A549 (cell line): ENCODE measurements at regions not wholly inside any gene's neighbourhood (a gene's known extent, or its start where the extent isn't known, plus 50 kb on each side); places are given as distances from the start of the nearest gene placed in this dataset.
A peak's percentile ranks its signal among the peaks of the same experiment; 100 is the strongest.

ENCODE experiments used
- ATAC-seq, 2 experiments: fragments of 200-7000 bp in 1 of 2; fragments of >200 bp in 1 of 2; cut with Nextera tagmentation in 1 of 2; cut with Tn5 transposase in 1 of 2; 3 replicates each; pipeline versions ENCODE4 v1.8.0 to v1.9.1; 2018 to 2020; ENCODE audit warnings: mild to moderate bottlenecking in 1 of 2, moderate library complexity in 1 of 2
- CTCF ChIA-PET: fragments of 300-600 bp; sonication (Branson Sonifier 250); formaldehyde crosslinking; extraction: SDS; loops from one replicate; lab custom pipeline; 2021; ENCODE audit warnings: antibody characterized with exemption, inconsistent platforms; lab: Yijun Ruan, JAX
- POLR2A ChIA-PET: fragments of 350-600 bp; formaldehyde crosslinking; extraction: SDS; loops from one replicate; lab custom pipeline; 2021; ENCODE audit warnings: antibody characterized with exemption, inconsistent platforms; lab: Yijun Ruan, JAX
- DNase-seq, 2 experiments: peaks; one replicate each; pipeline versions ENCODE4 v3.0.0 to v3.0.0-alpha.2; 2011 to 2016; ENCODE audit warnings: low read depth in 1 of 2, low spot score in 1 of 2
- FAIRE-seq: peaks from 2 replicates; lab custom pipeline; 2011; peaks lifted over from hg19 to GRCh38; lab: Jason Lieb, UNC
- H3K27ac ChIP-seq, 2 experiments: fragments of >200 bp; sonication (Bioruptor Twin); formaldehyde crosslinking; 3 replicates each; pipeline ENCODE4 v1.5.1; 2016 to 2017
- H3K4me1 ChIP-seq: fragments of >200 bp; sonication (Bioruptor Twin); formaldehyde crosslinking; 3 replicates; pipeline ENCODE4 v1.6.1; 2016
- H3K4me2 ChIP-seq: fragments of >200 bp; sonication (Bioruptor Twin); formaldehyde crosslinking; 3 replicates; pipeline ENCODE4 v1.6.1; 2016
- H3K4me3 ChIP-seq: fragments of >200 bp; sonication (Bioruptor Twin); formaldehyde crosslinking; 3 replicates; pipeline ENCODE4 v1.5.1; 2016
- H3K9me3 ChIP-seq: fragments of >200 bp; sonication (Bioruptor Twin); formaldehyde crosslinking; 3 replicates; pipeline ENCODE4 v1.6.1; 2016
- CBX8 ChIP-seq: fragments of 200-600 bp; sonication (generic); IDR thresholded peaks from 2 replicates; pipeline ENCODE4 v1.6.1; 2016
- EHMT2 ChIP-seq: fragments of 200-600 bp; sonication (generic); IDR thresholded peaks from 2 replicates; pipeline ENCODE4 v1.6.1; 2016; ENCODE audit warnings: antibody characterized with exemption, low read depth, mild to moderate bottlenecking, moderate library complexity
- ESRRA ChIP-seq: fragments of 150-350 bp; IDR thresholded peaks from 2 replicates; pipeline ENCODE4 v1.6.1; 2014; ENCODE audit warnings: mild to moderate bottlenecking, low read length, borderline replicate concordance
- FOSB ChIP-seq: fragments of 250-450 bp; sonication (Bioruptor Pico); IDR thresholded peaks from 2 replicates; pipeline ENCODE4 v1.5.0; 2020; ENCODE audit warnings: mild to moderate bottlenecking, moderate library complexity
- FOSL2 ChIP-seq, 2 experiments: fragments of 450-650 bp in 1 of 2; fragments of >200 bp in 1 of 2; sonication (Bioruptor Twin) in 1 of 2; formaldehyde crosslinking; IDR thresholded peaks; 2 replicates each; pipeline versions ENCODE4 v1.5.0 to v1.6.1; 2016 to 2020; ENCODE audit warnings: mild to moderate bottlenecking in 1 of 2, moderate library complexity in 1 of 2
- GATA3 ChIP-seq: IDR thresholded peaks from 2 replicates; pipeline ENCODE4 v1.6.1; 2012; ENCODE audit warnings: borderline replicate concordance
- HDAC2 ChIP-seq: fragments of 200-600 bp; sonication (generic); IDR thresholded peaks from 2 replicates; pipeline ENCODE4 v1.6.1; 2016
- HOXA7 ChIP-seq: fragments of 250-450 bp; sonication (Bioruptor Pico); IDR thresholded peaks from 2 replicates; pipeline ENCODE4 v1.5.0; 2020; ENCODE audit warnings: mild to moderate bottlenecking, moderate library complexity
- HOXB5 ChIP-seq: fragments of 250-450 bp; sonication (Bioruptor Pico); IDR thresholded peaks from 2 replicates; pipeline ENCODE4 v1.5.0; 2020; ENCODE audit warnings: mild to moderate bottlenecking, moderate library complexity
- JUN ChIP-seq, 2 experiments: fragments of >200 bp; sonication (Bioruptor Twin); formaldehyde crosslinking; IDR thresholded peaks; 2 replicates in 1 of 2; 3 replicates in 1 of 2; pipeline ENCODE4 v1.6.1; 2016 to 2017
- JUNB ChIP-seq: fragments of >200 bp; sonication (Bioruptor Twin); formaldehyde crosslinking; IDR thresholded peaks from 2 replicates; pipeline ENCODE4 v1.6.1; 2016
- KDM1A ChIP-seq: fragments of 200-600 bp; sonication (generic); IDR thresholded peaks from 2 replicates; pipeline ENCODE4 v1.6.1; 2016; ENCODE audit warnings: low read depth, mild to moderate bottlenecking
- KDM5A ChIP-seq: fragments of 200-600 bp; sonication (generic); IDR thresholded peaks from 2 replicates; pipeline ENCODE4 v1.6.1; 2016; ENCODE audit warnings: antibody characterized with exemption, mild to moderate bottlenecking
- MAZ ChIP-seq: fragments of 150-350 bp; IDR thresholded peaks from 2 replicates; pipeline ENCODE4 v1.6.1; 2014; ENCODE audit warnings: antibody characterized with exemption, low read depth, low read length, borderline replicate concordance
- NFE2L2 ChIP-seq: fragments of 150-350 bp; conservative IDR thresholded peaks from 2 replicates; pipeline ENCODE4 v1.6.1; 2014; ENCODE audit warnings: low read length
- NR3C1 ChIP-seq: fragments of >200 bp; sonication (Bioruptor Twin); formaldehyde crosslinking; IDR thresholded peaks from 3 replicates; pipeline ENCODE4 v1.6.1; 2017
- RCOR1 ChIP-seq: fragments of 150-350 bp; IDR thresholded peaks from 2 replicates; pipeline ENCODE4 v1.6.1; 2014; ENCODE audit warnings: antibody characterized with exemption, low read length, low read depth
- TFCP2L1 ChIP-seq: fragments of 250-450 bp; sonication (Bioruptor Pico); IDR thresholded peaks from 2 replicates; pipeline ENCODE4 v1.5.0; 2021; ENCODE audit warnings: mild to moderate bottlenecking
- TP53 ChIP-seq: fragments of 250-450 bp; sonication (Bioruptor Pico); IDR thresholded peaks from 2 replicates; pipeline ENCODE4 v1.5.0; 2021; ENCODE audit warnings: mild to moderate bottlenecking, moderate library complexity
- ZC3H11A ChIP-seq: fragments of 450-650 bp; IDR thresholded peaks from 2 replicates; pipeline ENCODE4 v1.6.1; 2014; ENCODE audit warnings: antibody characterized with exemption, mild to moderate bottlenecking
- ZFP36 ChIP-seq: fragments of 450-650 bp; IDR thresholded peaks from 2 replicates; pipeline ENCODE4 v1.6.1; 2014; ENCODE audit warnings: borderline replicate concordance; ENCODE audit not compliant: partially characterized antibody
- WGBS: methylation state at CpG from one replicate; pipeline ENCODE4 v1.1.6; 2017; ENCODE audit errors: missing lambda C conversion rate; 5-methylcytosine and 5-hydroxymethylcytosine counted together
- TF ChIP-seq, protein P1 (sequence below): IDR thresholded peaks from 2 replicates; pipeline ENCODE4 v1.6.1; 2012
- TF ChIP-seq, protein P2 (sequence below): fragments of 200-600 bp; sonication (generic); IDR thresholded peaks from 2 replicates; pipeline ENCODE4 v1.6.1; 2016; ENCODE audit warnings: antibody characterized with exemption, mild to moderate bottlenecking, moderate library complexity
- TF ChIP-seq, protein P3 (sequence below): IDR thresholded peaks from 2 replicates; pipeline ENCODE4 v1.6.1; 2012; ENCODE audit warnings: low read depth, borderline replicate concordance

DNA sequence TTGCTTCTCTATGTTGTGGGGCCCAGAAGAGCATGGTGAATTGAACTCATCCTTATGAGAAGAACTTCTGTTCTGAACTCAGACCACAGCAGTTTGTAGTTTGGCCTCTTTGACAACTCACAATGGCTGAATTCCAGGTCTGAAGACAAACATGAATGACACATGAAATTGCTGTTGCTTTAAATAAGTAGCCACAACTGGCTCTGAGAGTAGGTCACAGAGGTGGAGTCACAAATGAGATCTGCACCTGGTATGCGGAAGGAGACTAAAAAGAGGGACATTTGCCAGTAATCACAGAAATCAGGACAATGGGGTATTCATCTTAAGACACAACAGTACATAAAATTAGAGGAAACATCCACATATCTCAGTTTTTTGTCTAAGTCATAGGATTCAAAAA lies 290.3 kb upstream of the MMADHC start:
- Histone ChIP-seq H3K9me3 (no peaks in the 10 kb centered on the region), H3K4me3 (no peak overlapping the region), H3K4me1 (no peaks in the 10 kb centered on the region), H3K27ac (no peak overlapping the region)
- POLR2A ChIA-PET: no interaction called here
- FAIRE-seq: no peak
- DNase-seq: peak in 1 of 2 experiments; percentile 14
- TF ChIP-seq, protein P1, sequence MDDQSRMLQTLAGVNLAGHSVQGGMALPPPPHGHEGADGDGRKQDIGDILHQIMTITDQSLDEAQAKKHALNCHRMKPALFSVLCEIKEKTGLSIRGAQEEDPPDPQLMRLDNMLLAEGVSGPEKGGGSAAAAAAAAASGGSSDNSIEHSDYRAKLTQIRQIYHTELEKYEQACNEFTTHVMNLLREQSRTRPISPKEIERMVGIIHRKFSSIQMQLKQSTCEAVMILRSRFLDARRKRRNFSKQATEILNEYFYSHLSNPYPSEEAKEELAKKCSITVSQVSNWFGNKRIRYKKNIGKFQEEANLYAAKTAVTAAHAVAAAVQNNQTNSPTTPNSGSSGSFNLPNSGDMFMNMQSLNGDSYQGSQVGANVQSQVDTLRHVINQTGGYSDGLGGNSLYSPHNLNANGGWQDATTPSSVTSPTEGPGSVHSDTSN: no peak
- TF ChIP-seq, protein P2, sequence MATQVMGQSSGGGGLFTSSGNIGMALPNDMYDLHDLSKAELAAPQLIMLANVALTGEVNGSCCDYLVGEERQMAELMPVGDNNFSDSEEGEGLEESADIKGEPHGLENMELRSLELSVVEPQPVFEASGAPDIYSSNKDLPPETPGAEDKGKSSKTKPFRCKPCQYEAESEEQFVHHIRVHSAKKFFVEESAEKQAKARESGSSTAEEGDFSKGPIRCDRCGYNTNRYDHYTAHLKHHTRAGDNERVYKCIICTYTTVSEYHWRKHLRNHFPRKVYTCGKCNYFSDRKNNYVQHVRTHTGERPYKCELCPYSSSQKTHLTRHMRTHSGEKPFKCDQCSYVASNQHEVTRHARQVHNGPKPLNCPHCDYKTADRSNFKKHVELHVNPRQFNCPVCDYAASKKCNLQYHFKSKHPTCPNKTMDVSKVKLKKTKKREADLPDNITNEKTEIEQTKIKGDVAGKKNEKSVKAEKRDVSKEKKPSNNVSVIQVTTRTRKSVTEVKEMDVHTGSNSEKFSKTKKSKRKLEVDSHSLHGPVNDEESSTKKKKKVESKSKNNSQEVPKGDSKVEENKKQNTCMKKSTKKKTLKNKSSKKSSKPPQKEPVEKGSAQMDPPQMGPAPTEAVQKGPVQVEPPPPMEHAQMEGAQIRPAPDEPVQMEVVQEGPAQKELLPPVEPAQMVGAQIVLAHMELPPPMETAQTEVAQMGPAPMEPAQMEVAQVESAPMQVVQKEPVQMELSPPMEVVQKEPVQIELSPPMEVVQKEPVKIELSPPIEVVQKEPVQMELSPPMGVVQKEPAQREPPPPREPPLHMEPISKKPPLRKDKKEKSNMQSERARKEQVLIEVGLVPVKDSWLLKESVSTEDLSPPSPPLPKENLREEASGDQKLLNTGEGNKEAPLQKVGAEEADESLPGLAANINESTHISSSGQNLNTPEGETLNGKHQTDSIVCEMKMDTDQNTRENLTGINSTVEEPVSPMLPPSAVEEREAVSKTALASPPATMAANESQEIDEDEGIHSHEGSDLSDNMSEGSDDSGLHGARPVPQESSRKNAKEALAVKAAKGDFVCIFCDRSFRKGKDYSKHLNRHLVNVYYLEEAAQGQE: no peak
- no peak for TF ChIP-seq RCOR1
- no peak for TF ChIP-seq ESRRA
- TF ChIP-seq GATA3: no peak
- TF ChIP-seq TFCP2L1: no peak
- no peak for TF ChIP-seq HDAC2
- TF ChIP-seq TP53 (CRISPR knock-in tag): no peak
- no peak for TF ChIP-seq KDM1A
- TF ChIP-seq ZFP36: no peak
- TF ChIP-seq FOSL2 (IDR thresholded peaks at IDR 0.05): no peak
- TF ChIP-seq FOSL2 (CRISPR knock-in tag; IDR thresholded peaks at IDR 0.05): no peak
- TF ChIP-seq CBX8: no peak
- TF ChIP-seq NR3C1: no peak
- TF ChIP-seq KDM5A: no peak
- TF ChIP-seq, all 56 proteins: peak for 0
- 52% methylated on average over 1 of the region's 1 CpG for WGBS
- no peak for ATAC-seq
- H3K4me2 ChIP-seq: no peak overlapping the region
- CTCF ChIA-PET: no interaction called here

DNA sequence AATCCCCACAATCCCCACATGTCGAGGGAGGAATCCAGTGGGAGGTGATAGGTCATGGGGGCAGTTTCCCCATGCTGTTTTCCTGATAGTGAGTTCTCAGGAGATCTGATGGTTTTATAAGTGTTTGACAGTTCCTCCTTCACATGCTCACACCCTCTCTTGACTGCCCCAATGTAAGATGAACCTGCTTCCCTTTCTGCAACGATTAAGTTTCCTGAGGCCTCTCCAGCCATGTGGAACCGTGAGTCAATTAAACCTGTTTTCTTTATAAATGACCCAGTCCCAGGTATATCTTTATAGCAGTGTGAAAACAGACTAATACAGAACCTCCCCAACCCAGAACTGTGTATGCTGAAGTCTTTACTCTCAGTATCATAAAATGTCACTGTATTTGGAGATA lies 289.5 kb upstream of the MMADHC start:
- POLR2A ChIA-PET: no interaction called here
- FAIRE-seq: no peak
- Histone ChIP-seq H3K4me3 (no peak overlapping the region), H3K9me3 (no peaks in the 10 kb centered on the region), H3K27ac (no peak overlapping the region), H3K4me2 (no peak overlapping the region), H3K4me1 (no peaks in the 10 kb centered on the region)
- 64% methylated on average over 3 of the region's 3 CpGs for WGBS
- no peak for DNase-seq
- TF ChIP-seq JUNB: no peak
- no peak for TF ChIP-seq HOXA7
- TF ChIP-seq EHMT2: no peak
- TF ChIP-seq HOXB5 (CRISPR knock-in tag): no peak
- TF ChIP-seq MAZ: no peak
- no peak for TF ChIP-seq FOSL2 (IDR thresholded peaks at IDR 0.05)
- TF ChIP-seq FOSL2 (CRISPR knock-in tag; IDR thresholded peaks at IDR 0.05): no peak
- TF ChIP-seq TFCP2L1: no peak
- TF ChIP-seq, protein P3, sequence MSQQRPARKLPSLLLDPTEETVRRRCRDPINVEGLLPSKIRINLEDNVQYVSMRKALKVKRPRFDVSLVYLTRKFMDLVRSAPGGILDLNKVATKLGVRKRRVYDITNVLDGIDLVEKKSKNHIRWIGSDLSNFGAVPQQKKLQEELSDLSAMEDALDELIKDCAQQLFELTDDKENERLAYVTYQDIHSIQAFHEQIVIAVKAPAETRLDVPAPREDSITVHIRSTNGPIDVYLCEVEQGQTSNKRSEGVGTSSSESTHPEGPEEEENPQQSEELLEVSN: no peak
- no peak for TF ChIP-seq FOSB (CRISPR knock-in tag)
- no peak for TF ChIP-seq NFE2L2
- no peak for TF ChIP-seq ZC3H11A
- no peak for TF ChIP-seq JUN (IDR thresholded peaks at IDR 0.05)
- TF ChIP-seq KDM1A: no peak
- ATAC-seq: no peak
- CTCF ChIA-PET: no interaction called here
